HFF-Myc (cell line): ENCODE measurements at regions not wholly inside any gene's neighbourhood (a gene's known extent, or its start where the extent isn't known, plus 50 kb on each side); places are given as distances from the start of the nearest gene placed in this dataset.
A peak's percentile ranks its signal among the peaks of the same experiment; 100 is the strongest.
"Not testable (repeated sequence)": the region's sequence is repeated elsewhere in the genome, so short reads cannot be mapped to it uniquely, and the experiment has no call there.

Experiments used
- DNase-seq: peaks from one replicate; pipeline ENCODE4 v3.0.0-alpha.2; 2011; ENCODE audit warnings: low read depth; ENCODE audit errors: extremely low read depth
- H3K4me3 ChIP-seq: replicated peaks from 2 replicates; pipeline ENCODE4 v1.5.1; 2011; ENCODE audit warnings: low read depth, mild to moderate bottlenecking, control low read depth, low read length
- TF ChIP-seq, protein P1 (sequence below): IDR thresholded peaks from 2 replicates; pipeline ENCODE4 v1.5.1; 2012; ENCODE audit warnings: mild to moderate bottlenecking, low read depth, low read length, control low read depth; ENCODE audit errors: missing control alignments

DNA sequence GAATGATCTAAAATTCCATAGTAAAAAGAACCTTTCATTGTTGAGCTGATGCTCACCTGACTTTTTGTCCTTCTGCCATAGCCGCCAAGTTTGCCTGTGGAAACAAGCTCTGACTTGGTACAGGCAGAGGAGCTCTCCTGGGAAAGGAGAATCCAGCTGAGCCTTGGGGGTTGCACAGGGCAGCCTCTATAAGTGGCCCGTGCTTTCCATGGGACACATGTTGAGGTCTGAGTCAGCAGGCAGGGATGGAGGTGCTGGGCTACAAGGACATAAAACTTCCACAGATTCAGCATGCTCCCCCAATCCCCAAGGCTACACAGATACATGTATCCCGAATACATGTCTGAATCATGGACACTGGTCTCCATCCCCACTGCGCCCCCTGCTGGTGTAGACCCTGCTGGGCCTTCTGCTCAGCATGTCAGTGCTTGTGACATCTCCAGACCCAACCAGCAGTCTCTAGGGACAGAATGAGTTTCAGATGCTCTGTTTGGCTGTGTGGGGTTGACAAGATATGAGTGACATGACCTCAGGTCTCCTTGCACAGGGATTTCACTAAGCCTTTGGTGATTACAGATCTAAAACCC is 551.7 kb downstream of the RPIA start:
- TF ChIP-seq, protein P1, sequence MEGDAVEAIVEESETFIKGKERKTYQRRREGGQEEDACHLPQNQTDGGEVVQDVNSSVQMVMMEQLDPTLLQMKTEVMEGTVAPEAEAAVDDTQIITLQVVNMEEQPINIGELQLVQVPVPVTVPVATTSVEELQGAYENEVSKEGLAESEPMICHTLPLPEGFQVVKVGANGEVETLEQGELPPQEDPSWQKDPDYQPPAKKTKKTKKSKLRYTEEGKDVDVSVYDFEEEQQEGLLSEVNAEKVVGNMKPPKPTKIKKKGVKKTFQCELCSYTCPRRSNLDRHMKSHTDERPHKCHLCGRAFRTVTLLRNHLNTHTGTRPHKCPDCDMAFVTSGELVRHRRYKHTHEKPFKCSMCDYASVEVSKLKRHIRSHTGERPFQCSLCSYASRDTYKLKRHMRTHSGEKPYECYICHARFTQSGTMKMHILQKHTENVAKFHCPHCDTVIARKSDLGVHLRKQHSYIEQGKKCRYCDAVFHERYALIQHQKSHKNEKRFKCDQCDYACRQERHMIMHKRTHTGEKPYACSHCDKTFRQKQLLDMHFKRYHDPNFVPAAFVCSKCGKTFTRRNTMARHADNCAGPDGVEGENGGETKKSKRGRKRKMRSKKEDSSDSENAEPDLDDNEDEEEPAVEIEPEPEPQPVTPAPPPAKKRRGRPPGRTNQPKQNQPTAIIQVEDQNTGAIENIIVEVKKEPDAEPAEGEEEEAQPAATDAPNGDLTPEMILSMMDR = peak; percentile 15
- not testable (repeated sequence) for H3K4me3 ChIP-seq

GRCh38 chr2:89244407-89244806 is 552.9 kb downstream of the RPIA start:
- H3K4me3 ChIP-seq, DNase-seq: not testable (repeated sequence)

More for the DNA sequence above, 551.7 kb downstream of the RPIA start:
- DNase-seq = not testable (repeated sequence)

DNA sequence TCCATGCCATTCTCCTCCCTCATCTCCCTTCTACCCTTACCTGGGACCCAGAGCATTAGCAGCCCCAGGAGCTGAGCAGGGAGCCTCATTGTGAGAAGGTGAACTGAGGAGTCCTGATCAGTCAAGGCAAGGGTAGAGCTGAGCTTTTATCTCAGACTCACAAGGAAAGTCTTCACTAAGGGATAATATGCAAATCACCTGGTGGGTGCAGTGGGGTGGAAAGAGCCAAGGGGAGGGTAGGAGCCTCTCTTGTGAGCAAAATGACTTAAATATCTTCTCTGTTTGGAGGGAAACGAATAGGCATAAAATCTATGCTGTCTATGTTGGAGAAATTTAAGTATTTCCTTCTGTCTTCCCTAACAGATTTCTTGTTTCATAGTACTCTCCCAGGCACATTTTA is 554.0 kb downstream of the RPIA start:
- not testable (repeated sequence) for DNase-seq, H3K4me3 ChIP-seq

- not testable (repeated sequence) for H3K4me3 ChIP-seq, DNase-seq
Measured at GRCh38 chr2:89246027-89246426, 554.6 kb downstream of the RPIA start.

- H3K4me3 ChIP-seq = not testable (repeated sequence)
Measured at GRCh38 chr2:89246620-89247019, 555.1 kb downstream of the RPIA start.

DNA sequence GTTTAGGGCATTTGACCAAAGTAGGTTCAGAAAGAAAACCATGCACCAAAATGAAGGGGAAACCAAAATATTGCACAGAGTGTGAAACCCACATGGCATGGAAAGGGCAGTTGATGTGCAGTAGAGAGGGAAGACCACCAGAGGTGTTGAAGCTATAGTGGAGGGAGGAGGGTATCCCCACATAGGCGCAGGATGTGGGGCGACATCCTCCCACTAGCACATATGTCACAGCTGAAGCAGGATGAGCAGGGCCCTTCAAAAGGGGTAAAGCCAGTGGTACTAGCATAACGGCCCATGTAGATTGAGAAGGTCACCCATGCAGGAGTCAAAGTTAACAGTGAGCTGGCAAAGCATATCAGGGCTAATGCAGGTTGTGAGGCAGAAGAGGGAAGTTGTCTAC is 563.5 kb downstream of the RPIA start:
- DNase-seq, H3K4me3 ChIP-seq: not testable (repeated sequence)

More at GRCh38 chr2:89246620-89247019, 555.1 kb downstream of the RPIA start:
- DNase-seq = not testable (repeated sequence)

- not testable (repeated sequence) for DNase-seq, H3K4me3 ChIP-seq
Measured at GRCh38 chr2:89273443-89273842, 582.0 kb downstream of the RPIA start.

GRCh38 chr2:89280536-89280935 is 589.1 kb downstream of the RPIA start:
- DNase-seq = not testable (repeated sequence)

DNA sequence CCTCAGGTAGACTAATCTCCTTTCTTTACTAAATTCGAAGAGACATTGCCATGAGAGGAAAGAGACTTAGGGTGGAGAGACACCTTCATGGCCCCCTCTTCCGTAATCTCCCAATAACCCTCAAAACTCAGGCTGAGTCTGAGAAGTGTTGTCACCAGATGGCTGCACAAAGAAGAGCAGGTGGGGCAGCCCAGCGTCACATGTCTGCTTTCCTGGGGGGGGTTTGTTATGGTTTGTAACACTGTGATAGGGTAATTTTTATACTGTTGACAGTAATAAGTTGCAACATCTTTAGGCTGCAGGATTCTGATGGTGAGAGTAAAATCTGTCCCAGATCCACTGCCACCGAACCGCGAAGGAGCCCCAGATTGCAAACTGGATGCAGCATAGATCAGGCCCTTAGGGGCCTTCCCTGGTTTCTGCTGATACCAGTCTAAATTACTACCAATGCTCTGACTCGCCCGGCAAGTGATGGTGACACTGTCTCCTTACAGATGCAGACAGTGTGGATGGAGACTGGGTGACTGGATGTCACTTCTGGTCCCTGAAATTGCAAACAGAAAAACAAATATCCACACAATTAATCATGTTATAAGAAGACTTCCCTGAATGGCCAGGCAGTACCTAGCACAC is 595.1 kb downstream of the RPIA start:
- not testable (repeated sequence) for H3K4me3 ChIP-seq, DNase-seq

More at GRCh38 chr2:89280536-89280935, 589.1 kb downstream of the RPIA start:
- not testable (repeated sequence) for H3K4me3 ChIP-seq

- not testable (repeated sequence) for H3K4me3 ChIP-seq, DNase-seq
Measured at GRCh38 chr2:89287084-89287483, 595.6 kb downstream of the RPIA start.

GRCh38 chr2:89291717-89292298 is 600.3 kb downstream of the RPIA start:
- DNase-seq, H3K4me3 ChIP-seq: not testable (repeated sequence)

DNA sequence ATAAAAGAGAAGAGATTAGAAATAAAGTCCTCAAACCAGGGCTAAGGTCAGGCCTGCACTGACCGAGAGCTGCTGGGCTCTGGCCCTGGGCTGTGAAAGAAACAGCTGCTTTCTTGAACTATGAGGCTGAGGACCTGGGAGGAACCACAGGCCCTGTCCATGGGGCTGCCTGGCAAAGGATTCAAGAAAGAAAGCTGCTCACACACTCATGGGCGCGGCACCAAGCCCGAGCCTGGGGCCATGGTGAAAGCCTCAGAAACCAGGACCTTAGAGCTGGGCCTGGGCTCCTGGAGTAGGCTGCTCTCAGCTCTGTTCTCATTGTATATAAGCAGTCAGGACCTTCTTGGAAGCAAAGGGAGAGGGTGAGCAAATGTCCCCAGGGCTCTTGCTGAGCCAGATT is 601.9 kb downstream of the RPIA start:
- DNase-seq, H3K4me3 ChIP-seq: not testable (repeated sequence)

DNA sequence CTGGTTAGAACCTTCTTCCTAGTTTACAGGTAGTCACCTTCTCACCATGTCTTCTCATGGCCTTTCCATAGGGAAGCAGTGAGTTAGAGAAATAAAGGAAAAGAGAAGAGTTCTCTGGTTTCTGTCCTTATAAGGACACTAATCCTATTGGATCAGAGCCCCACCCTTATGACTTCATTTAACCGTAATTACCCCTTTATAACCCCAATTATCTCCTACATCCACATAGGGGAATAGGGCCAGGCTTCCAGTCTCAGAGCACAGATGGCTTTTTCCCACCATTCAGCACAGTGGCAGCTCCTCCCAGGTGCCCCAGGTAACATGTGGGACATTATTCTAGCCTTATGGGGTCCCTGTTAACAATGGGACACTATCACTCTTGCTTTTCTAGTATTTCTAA is 602.9 kb downstream of the RPIA start:
- DNase-seq = not testable (repeated sequence)

DNA sequence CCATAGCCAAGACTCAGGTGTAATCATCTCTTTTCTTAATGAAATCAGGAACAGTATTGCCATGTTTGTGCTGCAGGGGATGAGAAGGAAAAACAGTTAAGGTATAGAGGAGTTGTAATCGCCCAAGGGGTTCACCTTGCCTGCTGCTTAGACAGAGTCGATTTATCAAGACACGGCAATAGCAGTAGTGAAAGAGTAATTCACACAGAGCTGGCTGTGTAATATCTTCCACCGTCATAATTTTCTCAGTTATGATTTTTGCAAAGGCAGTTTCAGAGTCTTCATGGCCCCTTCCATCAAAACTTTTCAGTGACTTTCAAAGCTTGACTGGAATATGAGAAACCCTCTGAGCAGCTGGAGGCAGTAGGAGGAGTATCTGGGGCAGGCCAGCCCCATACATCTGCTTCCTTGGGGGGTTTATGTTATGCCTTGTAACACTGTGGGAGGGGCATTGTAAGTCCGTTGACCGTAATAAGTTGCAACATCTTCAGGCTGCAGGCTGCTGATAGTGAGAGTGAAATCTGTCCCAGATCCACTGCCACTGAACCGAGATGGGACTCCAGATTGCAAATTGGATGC is 605.4 kb downstream of the RPIA start:
- not testable (repeated sequence) for H3K4me3 ChIP-seq, DNase-seq

More for the DNA sequence above, 602.9 kb downstream of the RPIA start:
- H3K4me3 ChIP-seq = not testable (repeated sequence)

GRCh38 chr2:89299196-89299595 is 607.7 kb downstream of the RPIA start:
- not testable (repeated sequence) for H3K4me3 ChIP-seq, DNase-seq

GRCh38 chr2:89305623-89306022 is 614.1 kb downstream of the RPIA start:
- DNase-seq, H3K4me3 ChIP-seq: not testable (repeated sequence)

- H3K4me3 ChIP-seq, DNase-seq: not testable (repeated sequence)
Measured at GRCh38 chr2:89306869-89307637, 615.6 kb downstream of the RPIA start.
